ENCODE measurements at regions not wholly inside any gene's neighbourhood (a gene's known extent, or its start where the extent isn't known, plus 50 kb on each side); places are given as distances from the start of the nearest gene placed in this dataset.

DNA sequence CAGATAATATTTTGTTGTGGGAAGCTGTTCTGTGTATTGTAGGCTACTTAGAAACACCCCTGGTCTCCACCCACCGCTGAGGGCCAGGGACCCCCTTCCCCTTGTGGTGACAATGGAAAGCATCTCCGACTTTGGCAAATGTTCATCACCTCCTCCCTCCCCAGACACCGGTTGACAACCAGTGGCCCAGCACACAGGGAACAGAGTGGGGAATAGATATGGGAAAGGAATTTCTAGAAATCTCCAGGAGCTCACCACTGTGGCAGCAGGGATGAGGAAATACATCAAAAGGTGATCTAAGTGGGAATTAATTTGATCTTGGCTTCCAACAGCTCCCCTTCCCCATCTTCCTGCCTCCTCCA is 257.3 kb upstream of the FOXQ1 start:
- Histone ChIP-seq H3K27ac (ENCODE audit: low read depth in 1 of 2, low read length in 2 of 2) (no peak overlapping the region), H3K4me1 (ENCODE audit: control insufficient read depth in 1 of 2, insufficient read depth in 2 of 2, low read length in 2 of 2) (no peaks in the 10 kb centered on the region), H3K9me3 (replicated peaks in 1 of 2; ENCODE audit: control insufficient read depth in 1 of 2, insufficient read depth in 1 of 2, low read length in 2 of 2) (no peaks in the 10 kb centered on the region), H3K4me3 (replicated peaks in 1 of 3; ENCODE audit: low read depth in 2 of 3, low read length in 3 of 3) (no peak overlapping the region), H3K27me3 (ENCODE audit: control insufficient read depth in 2 of 2, insufficient read depth in 2 of 2, low read length in 2 of 2) (no peaks in the 10 kb centered on the region), H3K9ac (ENCODE audit: insufficient read depth, low read length, poor library complexity, severe bottlenecking) (no peak overlapping the region), H4K20me1 (ENCODE audit: insufficient read depth, low read length) (no peaks in the 10 kb centered on the region), H3K79me2 (ENCODE audit: insufficient read depth, low read length) (no peaks in the 10 kb centered on the region), H2AFZ (ENCODE audit: insufficient read depth, low read depth, low read length, poor library complexity, severe bottlenecking) (no peak overlapping the region), H3K36me3 (replicated peaks in 1 of 2; ENCODE audit: control insufficient read depth in 1 of 2, insufficient read depth in 2 of 2, low read length in 2 of 2) (no peaks in the 10 kb centered on the region), H3K4me2 (replicated peaks; ENCODE audit: extremely low read depth, low read length, poor library complexity, severe bottlenecking) (no peak overlapping the region)
- no peaks in the 10 kb centered on the region for H3K36me3 Mint-ChIP-seq
- H3K4me1 Mint-ChIP-seq = no peaks in the 10 kb centered on the region
- DNase-seq = no peak
- TF ChIP-seq, protein P1, sequence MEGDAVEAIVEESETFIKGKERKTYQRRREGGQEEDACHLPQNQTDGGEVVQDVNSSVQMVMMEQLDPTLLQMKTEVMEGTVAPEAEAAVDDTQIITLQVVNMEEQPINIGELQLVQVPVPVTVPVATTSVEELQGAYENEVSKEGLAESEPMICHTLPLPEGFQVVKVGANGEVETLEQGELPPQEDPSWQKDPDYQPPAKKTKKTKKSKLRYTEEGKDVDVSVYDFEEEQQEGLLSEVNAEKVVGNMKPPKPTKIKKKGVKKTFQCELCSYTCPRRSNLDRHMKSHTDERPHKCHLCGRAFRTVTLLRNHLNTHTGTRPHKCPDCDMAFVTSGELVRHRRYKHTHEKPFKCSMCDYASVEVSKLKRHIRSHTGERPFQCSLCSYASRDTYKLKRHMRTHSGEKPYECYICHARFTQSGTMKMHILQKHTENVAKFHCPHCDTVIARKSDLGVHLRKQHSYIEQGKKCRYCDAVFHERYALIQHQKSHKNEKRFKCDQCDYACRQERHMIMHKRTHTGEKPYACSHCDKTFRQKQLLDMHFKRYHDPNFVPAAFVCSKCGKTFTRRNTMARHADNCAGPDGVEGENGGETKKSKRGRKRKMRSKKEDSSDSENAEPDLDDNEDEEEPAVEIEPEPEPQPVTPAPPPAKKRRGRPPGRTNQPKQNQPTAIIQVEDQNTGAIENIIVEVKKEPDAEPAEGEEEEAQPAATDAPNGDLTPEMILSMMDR (IDR thresholded peaks at IDR 0.05) = no peak
- WGBS (ENCODE audit: insufficient coverage) = no CpG with 5 or more reads among the region's 3 CpGs
- H3K9me3 Mint-ChIP-seq = peaks cover 0 to 3% (median 0%) of the 10 kb centered on the region in 7 donors
- no peak overlapping the region for H3K4me3 Mint-ChIP-seq
- no peak overlapping the region for H3K27ac Mint-ChIP-seq
- peaks cover 5 to 8% (median 6%) of the 10 kb centered on the region in 3 donors for H3K27me3 Mint-ChIP-seq (ENCODE audit: low read depth in 3 of 3)
- intact Hi-C loops (cut with micrococcal nuclease) = no loop called here

DNA sequence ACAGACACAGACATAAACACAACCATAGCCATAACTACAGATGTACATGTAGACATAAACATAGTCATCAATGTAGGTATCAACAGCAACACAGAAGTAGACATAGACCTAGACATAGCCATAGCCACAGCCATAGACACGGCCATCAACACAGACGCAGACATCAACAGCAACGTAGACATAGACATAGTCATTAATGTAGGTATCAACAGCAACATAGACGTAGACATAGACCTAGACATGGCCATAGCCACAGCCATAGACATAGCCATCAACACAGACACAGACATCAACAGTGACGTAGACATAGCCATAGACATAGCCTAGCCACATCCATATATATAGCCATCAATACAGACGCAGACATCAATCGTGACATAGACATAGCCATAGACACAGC is 258.3 kb upstream of the FOXQ1 start:
- no peaks in the 10 kb centered on the region for H3K4me1 ChIP-seq (ENCODE audit: control insufficient read depth in 1 of 2, insufficient read depth in 2 of 2, low read length in 2 of 2)
- no peak overlapping the region for H3K4me3 ChIP-seq (replicated peaks in 1 of 3; ENCODE audit: low read depth in 2 of 3, low read length in 3 of 3)
- H3K27ac ChIP-seq (ENCODE audit: low read depth in 1 of 2, low read length in 2 of 2) = no peak overlapping the region
- TF ChIP-seq, protein P1 (IDR thresholded peaks at IDR 0.05) = no peak
- no peaks in the 10 kb centered on the region for H4K20me1 ChIP-seq (ENCODE audit: insufficient read depth, low read length)
- Mint-ChIP-seq H3K27me3 (ENCODE audit: low read depth in 3 of 3) (peaks cover 3 to 8% (median 6%) of the 10 kb centered on the region in 3 donors), H3K4me3 (no peak overlapping the region), H3K9me3 (peaks cover 0 to 3% (median 0%) of the 10 kb centered on the region in 7 donors), H3K4me1 (no peaks in the 10 kb centered on the region), H3K27ac (no peak overlapping the region), H3K36me3 (no peaks in the 10 kb centered on the region)
- no peaks in the 10 kb centered on the region for H3K36me3 ChIP-seq (replicated peaks in 1 of 2; ENCODE audit: control insufficient read depth in 1 of 2, insufficient read depth in 2 of 2, low read length in 2 of 2)
- no peaks in the 10 kb centered on the region for H3K27me3 ChIP-seq (ENCODE audit: control insufficient read depth in 2 of 2, insufficient read depth in 2 of 2, low read length in 2 of 2)
- H3K9me3 ChIP-seq (replicated peaks in 1 of 2; ENCODE audit: control insufficient read depth in 1 of 2, insufficient read depth in 1 of 2, low read length in 2 of 2) = no peaks in the 10 kb centered on the region
- no peak overlapping the region for H3K4me2 ChIP-seq (replicated peaks; ENCODE audit: extremely low read depth, low read length, poor library complexity, severe bottlenecking)
- H2AFZ ChIP-seq (ENCODE audit: insufficient read depth, low read depth, low read length, poor library complexity, severe bottlenecking) = no peak overlapping the region
- WGBS (ENCODE audit: insufficient coverage) = 77% methylated on average over 7 of the region's 7 CpGs
- intact Hi-C loops (cut with micrococcal nuclease) = no loop called here
- H3K79me2 ChIP-seq (ENCODE audit: insufficient read depth, low read length) = no peaks in the 10 kb centered on the region
- DNase-seq = no peak
- no peak overlapping the region for H3K9ac ChIP-seq (ENCODE audit: insufficient read depth, low read length, poor library complexity, severe bottlenecking)
